K562 (cell line): ENCODE measurements at regions not wholly inside any gene's neighbourhood (a gene's known extent, or its start where the extent isn't known, plus 50 kb on each side); places are given as distances from the start of the nearest gene placed in this dataset.

Experiments
- NBN ChIP-seq: fragments of 450-650 bp; IDR thresholded peaks from 2 replicates; pipeline ENCODE4 v1.6.1; 2016; ENCODE audit warnings: low read depth, mild to moderate bottlenecking
- RAD51 ChIP-seq: fragments of 450-650 bp; IDR thresholded peaks from 2 replicates; pipeline ENCODE4 v1.7.1; 2016; ENCODE audit warnings: low read depth, mild to moderate bottlenecking, borderline replicate concordance
- RFX1 ChIP-seq: fragments of 450-650 bp; IDR thresholded peaks from 2 replicates; pipeline ENCODE4 v1.6.1; 2016; ENCODE audit warnings: mild to moderate bottlenecking, moderate library complexity
- RHOXF2B ChIP-seq: fragments of 250-450 bp; sonication (Bioruptor Pico); conservative IDR thresholded peaks from 2 replicates; pipeline ENCODE4 v1.5.1; 2021
- ZNF143 ChIP-seq: sonication (generic); formaldehyde crosslinking; IDR thresholded peaks from 2 replicates; pipeline ENCODE4 v1.9.0; 2022; ENCODE audit warnings: mild to moderate bottlenecking, missing genetic modification reagents
- ZNF175 ChIP-seq: fragments of 200-800 bp; sonication (Bioruptor generic); IDR thresholded peaks from 2 replicates; pipeline ENCODE4 v1.6.1; 2016; ENCODE audit warnings: low read depth, mild to moderate bottlenecking, missing genetic modification characterization, missing compliant biosample characterization
- TF ChIP-seq, protein P1 (sequence below): fragments of 450-650 bp; formaldehyde crosslinking; IDR thresholded peaks from 2 replicates; pipeline ENCODE4 v1.4.0; 2020; ENCODE audit warnings: mild to moderate bottlenecking, moderate library complexity
- TF ChIP-seq, protein P2 (sequence below): IDR thresholded peaks from 3 replicates; pipeline ENCODE4 v1.6.1; 2011; ENCODE audit warnings: borderline replicate concordance, mild to moderate bottlenecking, moderate library complexity; ENCODE audit not compliant: insufficient read length; ENCODE audit errors: extremely low read depth
- TF ChIP-seq, protein P3 (sequence below): fragments of 250-450 bp; sonication (Bioruptor Pico); IDR thresholded peaks from 2 replicates; pipeline ENCODE4 v1.4.0; 2020; ENCODE audit warnings: borderline replicate concordance

DNA sequence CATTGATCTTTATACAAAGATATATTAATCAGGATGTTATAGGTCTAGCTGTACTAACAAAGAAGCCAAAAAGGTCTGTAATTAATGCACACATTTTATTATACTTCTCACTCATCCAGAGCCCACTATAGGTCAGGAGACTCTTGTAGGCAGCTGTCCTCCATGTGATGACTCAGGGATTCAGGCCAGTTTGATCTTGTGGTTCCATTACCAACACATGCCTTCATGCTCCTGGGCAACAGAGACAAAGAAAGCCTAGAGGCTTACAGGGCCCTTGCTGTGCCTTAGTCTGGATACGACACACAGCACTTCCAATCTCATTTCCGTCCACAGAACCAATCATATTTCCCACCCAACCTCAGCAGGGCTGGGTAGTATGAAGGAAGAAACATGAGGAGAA, 150.3 kb upstream of the NCAM1 start (continued):
- no peak for TF ChIP-seq NBN
- TF ChIP-seq, protein P1, sequence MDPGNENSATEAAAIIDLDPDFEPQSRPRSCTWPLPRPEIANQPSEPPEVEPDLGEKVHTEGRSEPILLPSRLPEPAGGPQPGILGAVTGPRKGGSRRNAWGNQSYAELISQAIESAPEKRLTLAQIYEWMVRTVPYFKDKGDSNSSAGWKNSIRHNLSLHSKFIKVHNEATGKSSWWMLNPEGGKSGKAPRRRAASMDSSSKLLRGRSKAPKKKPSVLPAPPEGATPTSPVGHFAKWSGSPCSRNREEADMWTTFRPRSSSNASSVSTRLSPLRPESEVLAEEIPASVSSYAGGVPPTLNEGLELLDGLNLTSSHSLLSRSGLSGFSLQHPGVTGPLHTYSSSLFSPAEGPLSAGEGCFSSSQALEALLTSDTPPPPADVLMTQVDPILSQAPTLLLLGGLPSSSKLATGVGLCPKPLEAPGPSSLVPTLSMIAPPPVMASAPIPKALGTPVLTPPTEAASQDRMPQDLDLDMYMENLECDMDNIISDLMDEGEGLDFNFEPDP (CRISPR knock-in tag), result no peak
- TF ChIP-seq, protein P2, sequence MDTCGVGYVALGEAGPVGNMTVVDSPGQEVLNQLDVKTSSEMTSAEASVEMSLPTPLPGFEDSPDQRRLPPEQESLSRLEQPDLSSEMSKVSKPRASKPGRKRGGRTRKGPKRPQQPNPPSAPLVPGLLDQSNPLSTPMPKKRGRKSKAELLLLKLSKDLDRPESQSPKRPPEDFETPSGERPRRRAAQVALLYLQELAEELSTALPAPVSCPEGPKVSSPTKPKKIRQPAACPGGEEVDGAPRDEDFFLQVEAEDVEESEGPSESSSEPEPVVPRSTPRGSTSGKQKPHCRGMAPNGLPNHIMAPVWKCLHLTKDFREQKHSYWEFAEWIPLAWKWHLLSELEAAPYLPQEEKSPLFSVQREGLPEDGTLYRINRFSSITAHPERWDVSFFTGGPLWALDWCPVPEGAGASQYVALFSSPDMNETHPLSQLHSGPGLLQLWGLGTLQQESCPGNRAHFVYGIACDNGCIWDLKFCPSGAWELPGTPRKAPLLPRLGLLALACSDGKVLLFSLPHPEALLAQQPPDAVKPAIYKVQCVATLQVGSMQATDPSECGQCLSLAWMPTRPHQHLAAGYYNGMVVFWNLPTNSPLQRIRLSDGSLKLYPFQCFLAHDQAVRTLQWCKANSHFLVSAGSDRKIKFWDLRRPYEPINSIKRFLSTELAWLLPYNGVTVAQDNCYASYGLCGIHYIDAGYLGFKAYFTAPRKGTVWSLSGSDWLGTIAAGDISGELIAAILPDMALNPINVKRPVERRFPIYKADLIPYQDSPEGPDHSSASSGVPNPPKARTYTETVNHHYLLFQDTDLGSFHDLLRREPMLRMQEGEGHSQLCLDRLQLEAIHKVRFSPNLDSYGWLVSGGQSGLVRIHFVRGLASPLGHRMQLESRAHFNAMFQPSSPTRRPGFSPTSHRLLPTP, result no peak
- TF ChIP-seq RFX1, result no peak
- no peak for TF ChIP-seq ZNF143
- TF ChIP-seq, protein P3, sequence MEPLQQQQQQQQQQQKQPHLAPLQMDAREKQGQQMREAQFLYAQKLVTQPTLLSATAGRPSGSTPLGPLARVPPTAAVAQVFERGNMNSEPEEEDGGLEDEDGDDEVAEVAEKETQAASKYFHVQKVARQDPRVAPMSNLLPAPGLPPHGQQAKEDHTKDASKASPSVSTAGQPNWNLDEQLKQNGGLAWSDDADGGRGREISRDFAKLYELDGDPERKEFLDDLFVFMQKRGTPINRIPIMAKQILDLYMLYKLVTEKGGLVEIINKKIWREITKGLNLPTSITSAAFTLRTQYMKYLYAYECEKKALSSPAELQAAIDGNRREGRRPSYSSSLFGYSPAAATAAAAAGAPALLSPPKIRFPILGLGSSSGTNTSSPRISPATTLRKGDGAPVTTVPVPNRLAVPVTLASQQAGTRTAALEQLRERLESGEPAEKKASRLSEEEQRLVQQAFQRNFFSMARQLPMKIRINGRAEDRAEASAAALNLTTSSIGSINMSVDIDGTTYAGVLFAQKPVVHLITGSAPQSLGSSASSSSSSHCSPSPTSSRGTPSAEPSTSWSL (CRISPR knock-in tag), result no peak
- TF ChIP-seq ZNF175 (CRISPR knock-in tag), result no peak
- TF ChIP-seq RHOXF2B (CRISPR knock-in tag), result no peak
- no peak for TF ChIP-seq RAD51
